Brain microvascular endothelial cell (primary cell): ENCODE measurements at regions not wholly inside any gene's neighbourhood (a gene's known extent, or its start where the extent isn't known, plus 50 kb on each side); places are given as distances from the start of the nearest gene placed in this dataset.

ENCODE experiments used
- DNase-seq: peaks from one replicate; pipeline ENCODE4 v3.0.0-alpha.2; 2020
- H3K27ac ChIP-seq: fragments of 250-450 bp; sonication (Bioruptor Pico); 2 replicates; pipeline ENCODE4 v1.5.1; 2020; ENCODE audit warnings: mild to moderate bottlenecking, moderate library complexity
- H3K27me3 ChIP-seq: fragments of 250-450 bp; sonication (Bioruptor Pico); replicated peaks from 2 replicates; pipeline ENCODE4 v1.5.1; 2020; ENCODE audit warnings: mild to moderate bottlenecking
- H3K36me3 ChIP-seq: fragments of 250-450 bp; sonication (Bioruptor Pico); replicated peaks from 2 replicates; pipeline ENCODE4 v1.5.1; 2020; ENCODE audit warnings: mild to moderate bottlenecking
- H3K4me3 ChIP-seq: 2 replicates; pipeline ENCODE4 v1.5.1; 2011; ENCODE audit warnings: low read depth, mild to moderate bottlenecking, control low read depth, low read length, moderate library complexity
- in situ Hi-C: cut with HindIII; loops from 2 replicates; pipeline ENCODE4 v1.10.0; 2017; ENCODE audit warnings: low sequenced_read_pairs, low pct_ligation_motif_present
- TF ChIP-seq, protein P1 (sequence below): IDR thresholded peaks from 2 replicates; pipeline ENCODE4 v1.5.1; 2011; ENCODE audit warnings: low read depth, mild to moderate bottlenecking, moderate library complexity, low read length, control low read depth, inconsistent platforms; ENCODE audit errors: missing control alignments

- H3K36me3 ChIP-seq, result no peaks in the 10 kb centered on the region
Observed at GRCh38 chr7:106480616-106481031, 180.3 kb downstream of the CCDC71L start.

GRCh38 chr7:106480161-106480579, 180.8 kb downstream of the CCDC71L start:
- H3K27me3 ChIP-seq, result no peaks in the 10 kb centered on the region
- TF ChIP-seq, protein P1, sequence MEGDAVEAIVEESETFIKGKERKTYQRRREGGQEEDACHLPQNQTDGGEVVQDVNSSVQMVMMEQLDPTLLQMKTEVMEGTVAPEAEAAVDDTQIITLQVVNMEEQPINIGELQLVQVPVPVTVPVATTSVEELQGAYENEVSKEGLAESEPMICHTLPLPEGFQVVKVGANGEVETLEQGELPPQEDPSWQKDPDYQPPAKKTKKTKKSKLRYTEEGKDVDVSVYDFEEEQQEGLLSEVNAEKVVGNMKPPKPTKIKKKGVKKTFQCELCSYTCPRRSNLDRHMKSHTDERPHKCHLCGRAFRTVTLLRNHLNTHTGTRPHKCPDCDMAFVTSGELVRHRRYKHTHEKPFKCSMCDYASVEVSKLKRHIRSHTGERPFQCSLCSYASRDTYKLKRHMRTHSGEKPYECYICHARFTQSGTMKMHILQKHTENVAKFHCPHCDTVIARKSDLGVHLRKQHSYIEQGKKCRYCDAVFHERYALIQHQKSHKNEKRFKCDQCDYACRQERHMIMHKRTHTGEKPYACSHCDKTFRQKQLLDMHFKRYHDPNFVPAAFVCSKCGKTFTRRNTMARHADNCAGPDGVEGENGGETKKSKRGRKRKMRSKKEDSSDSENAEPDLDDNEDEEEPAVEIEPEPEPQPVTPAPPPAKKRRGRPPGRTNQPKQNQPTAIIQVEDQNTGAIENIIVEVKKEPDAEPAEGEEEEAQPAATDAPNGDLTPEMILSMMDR, result no peak
- H3K36me3 ChIP-seq, result no peaks in the 10 kb centered on the region
- H3K27ac ChIP-seq, result no peak overlapping the region
- in situ Hi-C loops, result no loop called here
- H3K4me3 ChIP-seq, result no peak overlapping the region
- DNase-seq, result no peak

More at GRCh38 chr7:106480616-106481031, 180.3 kb downstream of the CCDC71L start:
- TF ChIP-seq, protein P1, result no peak
- no peak overlapping the region for H3K4me3 ChIP-seq
- in situ Hi-C loops, result no loop called here
- H3K27ac ChIP-seq, result no peak overlapping the region
- no peaks in the 10 kb centered on the region for H3K27me3 ChIP-seq
- no peak for DNase-seq

DNA sequence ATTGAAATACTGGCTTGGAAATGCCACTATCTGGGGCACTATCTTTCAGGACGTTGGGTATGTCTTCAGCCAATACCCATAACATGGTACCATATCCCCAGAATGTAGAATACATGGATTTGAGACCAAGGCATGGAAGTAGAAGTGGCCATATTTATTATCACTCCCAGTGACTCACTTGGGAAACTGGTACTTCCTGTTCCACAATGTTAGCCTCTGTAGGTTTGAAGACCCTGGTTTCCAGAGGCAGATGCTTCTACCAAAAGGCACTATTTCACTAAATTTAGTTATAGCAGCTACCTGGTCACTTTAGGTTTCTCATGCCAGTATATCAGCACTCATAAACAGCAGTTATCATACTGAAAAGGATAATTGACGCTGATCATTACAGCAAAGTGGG, 184.2 kb downstream of the CCDC71L start:
- in situ Hi-C loops, result no loop called here
- DNase-seq, result no peak
- no peak overlapping the region for H3K27ac ChIP-seq
- no peaks in the 10 kb centered on the region for H3K27me3 ChIP-seq
- TF ChIP-seq, protein P1, result no peak
- H3K4me3 ChIP-seq, result no peak overlapping the region
- H3K36me3 ChIP-seq, result no peaks in the 10 kb centered on the region

GRCh38 chr7:106472741-106473140, 188.0 kb upstream of the NAMPT start:
- Histone ChIP-seq H3K27me3 (no peaks in the 10 kb centered on the region), H3K27ac (no peak overlapping the region), H3K4me3 (no peak overlapping the region), H3K36me3 (no peaks in the 10 kb centered on the region)
- TF ChIP-seq, protein P1, result no peak
- in situ Hi-C loops, result no loop called here
- no peak for DNase-seq

DNA sequence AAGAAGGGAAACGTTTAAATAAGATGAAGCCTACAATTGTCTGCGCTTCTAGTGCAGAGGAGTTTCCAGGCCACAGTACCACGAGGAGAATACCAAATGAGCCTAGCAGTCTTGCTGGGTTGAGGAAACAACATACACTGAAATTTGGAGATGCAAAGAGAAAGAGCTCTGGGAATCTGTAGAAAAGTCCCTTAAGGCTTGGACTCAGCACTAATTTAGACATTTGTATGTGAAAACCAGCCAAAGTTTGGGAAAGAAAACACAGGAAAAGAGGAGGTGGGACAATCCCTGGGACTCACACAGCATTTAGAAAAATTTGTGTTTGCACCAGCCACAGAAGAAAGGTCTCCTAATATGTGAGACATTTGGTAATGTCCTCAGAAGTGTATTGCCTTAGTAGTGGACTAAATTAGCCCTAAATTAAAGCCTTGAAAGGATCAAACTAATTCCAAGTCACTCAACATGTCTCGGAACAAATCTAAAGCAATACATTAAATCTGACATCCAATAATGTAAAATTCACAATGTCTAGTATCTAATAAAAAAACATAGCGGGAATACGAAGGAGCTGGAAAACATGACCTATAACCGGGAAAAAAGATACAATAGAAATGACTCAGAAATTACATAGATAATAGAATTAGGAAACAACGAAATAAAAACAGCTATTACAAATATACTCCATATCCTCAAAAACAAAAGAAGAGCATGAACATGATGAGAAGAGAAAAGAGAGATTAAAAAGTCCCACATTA, 187.1 kb upstream of the NAMPT start:
- no peaks in the 10 kb centered on the region for H3K36me3 ChIP-seq
- in situ Hi-C loops, result no loop called here
- no peak for DNase-seq
- TF ChIP-seq, protein P1, result no peak
- H3K4me3 ChIP-seq, result no peak overlapping the region
- H3K27me3 ChIP-seq, result no peaks in the 10 kb centered on the region
- H3K27ac ChIP-seq, result no peak overlapping the region

DNA sequence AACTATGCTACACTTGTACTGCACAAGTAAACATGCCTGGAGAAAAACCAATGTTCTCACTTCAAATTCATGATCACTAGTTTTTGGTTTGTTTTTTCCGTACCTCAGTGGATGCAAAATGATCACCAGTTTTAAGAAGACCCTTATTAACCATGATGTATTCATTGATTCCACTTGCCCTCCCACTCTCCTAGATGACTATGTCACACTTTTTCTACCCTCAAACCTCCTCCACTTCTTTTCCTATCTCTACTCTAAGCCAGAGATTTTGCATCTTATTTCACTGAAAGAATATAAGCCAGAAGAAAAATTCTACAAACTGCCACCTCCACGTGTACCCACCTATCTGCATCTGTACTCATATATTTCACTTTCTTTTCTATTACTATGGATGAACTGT, 186.2 kb upstream of the NAMPT start:
- Histone ChIP-seq H3K27ac (no peak overlapping the region), H3K36me3 (no peaks in the 10 kb centered on the region), H3K4me3 (no peak overlapping the region), H3K27me3 (no peaks in the 10 kb centered on the region)
- no peak for DNase-seq
- TF ChIP-seq, protein P1, result no peak
- in situ Hi-C loops, result no loop called here
